ENCODE measurements at regions not wholly inside any gene's neighbourhood (a gene's known extent, or its start where the extent isn't known, plus 50 kb on each side); places are given as distances from the start of the nearest gene placed in this dataset.

GRCh38 chr4:89616382-89616781 is 220.6 kb downstream of the SNCA start:
- TF ChIP-seq EP300 (IDR thresholded peaks at IDR 0.05; ENCODE audit: borderline replicate concordance) (no peak), TEAD4 (IDR thresholded peaks at IDR 0.05) (no peak), MAX (IDR thresholded peaks at IDR 0.05) (no peak)
